Right ventricle myocardium inferior (tissue), 1 donor: ENCODE measurements at regions not wholly inside any gene's neighbourhood (a gene's known extent, or its start where the extent isn't known, plus 50 kb on each side); places are given as distances from the start of the nearest gene placed in this dataset.
A peak's percentile ranks its signal among the peaks of the same experiment; 100 is the strongest.
"Not testable (repeated sequence)": the region's sequence is repeated elsewhere in the genome, so short reads cannot be mapped to it uniquely, and the experiment has no call there.

Experiments
- ATAC-seq: fragments of 200-7000 bp; cut with Tn5 transposase; one replicate; pipeline ENCODE4 v1.9.1; 2020; ENCODE audit warnings: mild to moderate bottlenecking, moderate library complexity
- DNase-seq: peaks from one replicate; pipeline ENCODE4 v3.0.0; 2021; ENCODE audit errors: missing footprints
- intact Hi-C: fragments of 100-400 bp; cut with DNase I; formaldehyde crosslinking; loops from one replicate; pipeline ENCODE4 v1.11.0; 2022
- donor health status: DM: no; HTN: yes; CAD: no; lungs with severe emphysema.

- intact Hi-C loops, DNase-seq, ATAC-seq: not testable (repeated sequence)
These were observed 106.0 kb downstream of the SPATA18 start for GRCh38 chr4:52157071-52157470.

- intact Hi-C loops = no loop called here
- DNase-seq (no peak), ATAC-seq (peak; percentile 16)
These were observed 106.7 kb downstream of the SPATA18 start for GRCh38 chr4:52157641-52158316.

GRCh38 chr4:52160859-52161258 is 109.8 kb downstream of the SPATA18 start:
- intact Hi-C loops = no loop called here
- ATAC-seq (no peak), DNase-seq (no peak)

- DNase-seq = no peak
- ATAC-seq = no peak
- intact Hi-C loops = no loop called here
These were observed 113.0 kb downstream of the SPATA18 start for GRCh38 chr4:52164116-52164515.

GRCh38 chr4:52172166-52172565 is 121.1 kb downstream of the SPATA18 start:
- DNase-seq (no peak), ATAC-seq (no peak)
- intact Hi-C loops = no loop called here

GRCh38 chr4:52173470-52174045 is 122.5 kb downstream of the SPATA18 start:
- peak; percentile 96 for ATAC-seq

DNA sequence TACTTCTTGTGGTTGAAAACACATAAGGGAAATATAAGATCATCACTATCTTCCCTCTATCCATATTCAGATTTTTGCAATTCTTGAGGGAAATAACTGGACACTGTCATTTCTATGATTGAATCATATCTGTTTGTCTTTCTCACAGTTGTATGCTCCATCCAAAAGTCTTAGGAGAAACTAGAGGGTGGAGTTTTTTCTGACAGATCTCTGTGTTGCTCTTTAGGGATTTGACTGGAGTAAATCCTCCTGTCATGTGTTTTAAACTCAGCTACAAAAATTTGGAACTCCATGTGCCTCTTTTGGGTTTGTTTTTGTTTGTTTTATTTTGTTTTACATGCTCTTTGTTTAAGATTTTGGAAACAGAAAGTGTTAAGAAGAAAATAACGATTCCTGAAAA is 136.5 kb downstream of the SPATA18 start:
- ATAC-seq (no peak), DNase-seq (no peak)
- intact Hi-C loops = no loop called here

More at GRCh38 chr4:52173470-52174045, 122.5 kb downstream of the SPATA18 start:
- DNase-seq = peak; percentile 71
- intact Hi-C loops = no loop called here

- intact Hi-C loops = no loop called here
- DNase-seq (no peak), ATAC-seq (no peak)
These were observed 140.9 kb downstream of the SPATA18 start for GRCh38 chr4:52192001-52192400.

DNA sequence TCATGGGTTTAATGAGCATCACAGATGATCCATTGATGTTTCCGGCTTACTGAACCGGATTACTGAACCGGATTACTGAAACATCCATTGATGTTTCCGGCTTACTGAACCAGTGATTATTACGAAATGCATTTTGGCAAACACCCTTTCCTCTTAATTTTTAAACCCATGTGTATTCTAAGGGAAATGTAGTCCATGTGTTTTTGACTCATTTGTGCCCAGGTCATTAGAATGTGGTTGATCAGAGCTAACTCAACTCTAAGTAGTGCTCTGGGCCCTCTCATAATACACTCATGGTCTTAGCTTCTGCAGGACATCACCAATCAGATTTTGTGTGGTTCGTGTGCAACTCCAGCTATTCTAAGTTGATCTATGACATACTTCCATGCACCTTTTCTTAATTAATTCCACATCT is 141.6 kb downstream of the SPATA18 start:
- DNase-seq (no peak), ATAC-seq (peak; percentile 84)
- intact Hi-C loops = no loop called here

- intact Hi-C loops = no loop called here
- no peak for DNase-seq
- ATAC-seq = no peak
These were observed 144.8 kb downstream of the SPATA18 start for GRCh38 chr4:52195869-52196268.

DNA sequence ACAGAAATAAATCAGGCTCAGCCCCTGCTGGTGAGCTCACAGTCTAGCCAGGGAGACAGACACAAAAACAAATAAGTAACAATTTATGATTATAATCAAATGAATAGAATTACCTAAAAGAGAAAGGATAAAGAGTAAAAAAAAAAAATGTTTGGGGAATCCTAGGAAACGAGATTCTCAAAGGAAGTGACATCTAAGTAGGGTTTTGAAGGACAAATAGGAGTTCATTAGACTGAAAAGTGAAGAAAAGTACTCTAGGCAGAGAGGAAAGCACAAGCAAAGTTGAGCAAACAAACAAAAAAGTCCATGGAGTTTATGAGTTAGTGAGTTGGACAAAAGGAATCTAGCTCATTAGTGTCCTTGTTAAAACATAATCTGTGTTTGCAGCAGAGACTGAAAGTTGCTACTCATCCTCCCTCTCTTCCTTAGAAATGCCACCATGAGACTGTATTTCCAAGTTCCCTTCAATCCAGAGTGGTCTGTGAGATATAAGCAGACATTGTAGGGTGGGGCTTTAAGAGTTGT is 145.6 kb downstream of the SPATA18 start:
- intact Hi-C loops = no loop called here
- no peak for DNase-seq
- ATAC-seq = no peak

GRCh38 chr4:52197306-52197705 is 146.2 kb downstream of the SPATA18 start:
- intact Hi-C loops = no loop called here
- ATAC-seq = no peak

GRCh38 chr4:52198294-52198693 is 147.2 kb downstream of the SPATA18 start:
- intact Hi-C loops = no loop called here
- no peak for DNase-seq
- ATAC-seq = no peak

More at GRCh38 chr4:52197306-52197705, 146.2 kb downstream of the SPATA18 start:
- DNase-seq = no peak

- intact Hi-C loops = no loop called here
- no peak for DNase-seq
- ATAC-seq = no peak
These were observed 148.7 kb downstream of the SPATA18 start for GRCh38 chr4:52199574-52200338.

GRCh38 chr4:52200339-52200725 is 149.2 kb downstream of the SPATA18 start:
- no peak for ATAC-seq
- DNase-seq = no peak
- intact Hi-C loops = no loop called here

- ATAC-seq = no peak
- no peak for DNase-seq
- intact Hi-C loops = no loop called here
These were observed 150.6 kb downstream of the SPATA18 start for GRCh38 chr4:52201715-52202114.

- no peak for ATAC-seq
- no peak for DNase-seq
- intact Hi-C loops = no loop called here
These were observed 151.2 kb downstream of the SPATA18 start for GRCh38 chr4:52202251-52202779.

DNA sequence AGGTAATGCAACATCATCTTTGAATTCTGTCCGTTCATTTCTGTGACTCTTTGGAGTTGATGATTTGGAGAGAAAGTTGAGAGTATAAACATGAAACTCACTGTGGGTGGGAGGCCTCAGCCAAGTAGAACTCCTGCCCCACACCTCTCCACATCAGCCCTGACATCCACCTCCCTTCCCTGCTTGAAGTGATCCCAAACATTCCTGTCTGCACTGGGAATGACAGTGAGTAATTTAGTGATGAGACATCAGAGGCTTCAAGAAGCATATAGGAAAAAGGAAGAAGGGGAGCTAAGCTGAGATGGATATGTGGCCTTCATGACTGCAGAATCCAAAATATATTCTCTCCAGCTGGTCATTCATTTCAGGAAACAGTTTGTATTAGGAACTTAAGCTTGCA is 151.8 kb downstream of the SPATA18 start:
- intact Hi-C loops = no loop called here
- ATAC-seq (no peak), DNase-seq (no peak)

GRCh38 chr4:52203351-52203750 is 152.2 kb downstream of the SPATA18 start:
- intact Hi-C loops = no loop called here

GRCh38 chr4:52204921-52205320 is 153.8 kb downstream of the SPATA18 start:
- intact Hi-C loops = no loop called here
- no peak for ATAC-seq

More at GRCh38 chr4:52203351-52203750, 152.2 kb downstream of the SPATA18 start:
- ATAC-seq (no peak), DNase-seq (no peak)

More at GRCh38 chr4:52204921-52205320, 153.8 kb downstream of the SPATA18 start:
- DNase-seq = no peak
